ENCODE measurements at regions not wholly inside any gene's neighbourhood (a gene's known extent, or its start where the extent isn't known, plus 50 kb on each side); places are given as distances from the start of the nearest gene placed in this dataset.

GRCh38 chr1:82845866-82846265, 1045.1 kb downstream of the ADGRL2 start:
- H3K9me3 ChIP-seq (ENCODE audit: severe bottlenecking), result no peaks in the 10 kb centered on the region
- H3K4me3 ChIP-seq (ENCODE audit: severe bottlenecking), result no peak overlapping the region
- H3K4me1 ChIP-seq (ENCODE audit: insufficient read depth, poor library complexity, severe bottlenecking), result no peaks in the 10 kb centered on the region
- DNase-seq (ENCODE audit: low spot score) (no peak), ATAC-seq (ENCODE audit: low read depth) (no peak)
- H3K27ac ChIP-seq (ENCODE audit: poor library complexity, severe bottlenecking), result no peak overlapping the region
- no peaks in the 10 kb centered on the region for H3K36me3 ChIP-seq (ENCODE audit: low read depth)
- no peaks in the 10 kb centered on the region for H3K27me3 ChIP-seq (ENCODE audit: insufficient read depth, poor library complexity, severe bottlenecking)
- TF ChIP-seq, protein P1, sequence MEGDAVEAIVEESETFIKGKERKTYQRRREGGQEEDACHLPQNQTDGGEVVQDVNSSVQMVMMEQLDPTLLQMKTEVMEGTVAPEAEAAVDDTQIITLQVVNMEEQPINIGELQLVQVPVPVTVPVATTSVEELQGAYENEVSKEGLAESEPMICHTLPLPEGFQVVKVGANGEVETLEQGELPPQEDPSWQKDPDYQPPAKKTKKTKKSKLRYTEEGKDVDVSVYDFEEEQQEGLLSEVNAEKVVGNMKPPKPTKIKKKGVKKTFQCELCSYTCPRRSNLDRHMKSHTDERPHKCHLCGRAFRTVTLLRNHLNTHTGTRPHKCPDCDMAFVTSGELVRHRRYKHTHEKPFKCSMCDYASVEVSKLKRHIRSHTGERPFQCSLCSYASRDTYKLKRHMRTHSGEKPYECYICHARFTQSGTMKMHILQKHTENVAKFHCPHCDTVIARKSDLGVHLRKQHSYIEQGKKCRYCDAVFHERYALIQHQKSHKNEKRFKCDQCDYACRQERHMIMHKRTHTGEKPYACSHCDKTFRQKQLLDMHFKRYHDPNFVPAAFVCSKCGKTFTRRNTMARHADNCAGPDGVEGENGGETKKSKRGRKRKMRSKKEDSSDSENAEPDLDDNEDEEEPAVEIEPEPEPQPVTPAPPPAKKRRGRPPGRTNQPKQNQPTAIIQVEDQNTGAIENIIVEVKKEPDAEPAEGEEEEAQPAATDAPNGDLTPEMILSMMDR (IDR thresholded peaks at IDR 0.05; ENCODE audit: poor library complexity, severe bottlenecking), result no peak

GRCh38 chr1:82844911-82845827, 1044.4 kb downstream of the ADGRL2 start:
- H3K4me3 ChIP-seq (ENCODE audit: severe bottlenecking), result no peak overlapping the region
- no peaks in the 10 kb centered on the region for H3K4me1 ChIP-seq (ENCODE audit: insufficient read depth, poor library complexity, severe bottlenecking)
- no peak overlapping the region for H3K27ac ChIP-seq (ENCODE audit: poor library complexity, severe bottlenecking)
- DNase-seq (ENCODE audit: low spot score), result no peak
- H3K27me3 ChIP-seq (ENCODE audit: insufficient read depth, poor library complexity, severe bottlenecking), result no peaks in the 10 kb centered on the region
- H3K9me3 ChIP-seq (ENCODE audit: severe bottlenecking), result no peaks in the 10 kb centered on the region
- no peaks in the 10 kb centered on the region for H3K36me3 ChIP-seq (ENCODE audit: low read depth)
- ATAC-seq (ENCODE audit: low read depth), result no peak
- TF ChIP-seq, protein P1 (IDR thresholded peaks at IDR 0.05; ENCODE audit: poor library complexity, severe bottlenecking), result no peak

- H3K4me1 ChIP-seq (ENCODE audit: insufficient read depth, poor library complexity, severe bottlenecking), result no peaks in the 10 kb centered on the region
- DNase-seq (ENCODE audit: low spot score) (no peak), ATAC-seq (ENCODE audit: low read depth) (no peak)
- no peak overlapping the region for H3K4me3 ChIP-seq (ENCODE audit: severe bottlenecking)
- H3K27me3 ChIP-seq (ENCODE audit: insufficient read depth, poor library complexity, severe bottlenecking), result no peaks in the 10 kb centered on the region
- no peaks in the 10 kb centered on the region for H3K36me3 ChIP-seq (ENCODE audit: low read depth)
- TF ChIP-seq, protein P1 (IDR thresholded peaks at IDR 0.05; ENCODE audit: poor library complexity, severe bottlenecking), result no peak
- no peaks in the 10 kb centered on the region for H3K9me3 ChIP-seq (ENCODE audit: severe bottlenecking)
- no peak overlapping the region for H3K27ac ChIP-seq (ENCODE audit: poor library complexity, severe bottlenecking)
Measured at GRCh38 chr1:82844447-82844846, 1043.7 kb downstream of the ADGRL2 start.

DNA sequence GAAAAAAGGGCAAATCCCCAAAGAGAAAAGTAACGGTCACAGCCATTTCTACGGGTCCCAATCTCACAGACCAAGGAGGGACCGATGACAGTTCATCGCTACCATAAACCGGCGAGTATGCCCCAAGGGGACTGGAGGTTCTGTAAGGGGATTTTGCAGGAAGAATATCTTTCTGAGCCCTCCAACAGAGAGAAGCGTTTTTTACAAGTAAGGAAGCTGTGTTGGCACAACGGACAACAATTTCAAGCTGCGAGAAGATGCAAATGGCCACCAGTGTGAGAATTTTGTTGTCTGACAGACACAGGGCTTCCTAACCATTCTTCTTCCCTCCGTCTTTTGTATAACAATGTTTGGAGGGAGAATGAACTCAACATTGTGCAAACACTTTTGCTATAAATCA, 1043.1 kb downstream of the ADGRL2 start:
- Histone ChIP-seq H3K27me3 (ENCODE audit: insufficient read depth, poor library complexity, severe bottlenecking) (no peaks in the 10 kb centered on the region), H3K36me3 (ENCODE audit: low read depth) (no peaks in the 10 kb centered on the region), H3K4me3 (ENCODE audit: severe bottlenecking) (no peak overlapping the region), H3K4me1 (ENCODE audit: insufficient read depth, poor library complexity, severe bottlenecking) (no peaks in the 10 kb centered on the region), H3K27ac (ENCODE audit: poor library complexity, severe bottlenecking) (no peak overlapping the region), H3K9me3 (ENCODE audit: severe bottlenecking) (no peaks in the 10 kb centered on the region)
- no peak for DNase-seq (ENCODE audit: low spot score)
- TF ChIP-seq, protein P1 (IDR thresholded peaks at IDR 0.05; ENCODE audit: poor library complexity, severe bottlenecking), result no peak
- ATAC-seq (ENCODE audit: low read depth), result no peak

DNA sequence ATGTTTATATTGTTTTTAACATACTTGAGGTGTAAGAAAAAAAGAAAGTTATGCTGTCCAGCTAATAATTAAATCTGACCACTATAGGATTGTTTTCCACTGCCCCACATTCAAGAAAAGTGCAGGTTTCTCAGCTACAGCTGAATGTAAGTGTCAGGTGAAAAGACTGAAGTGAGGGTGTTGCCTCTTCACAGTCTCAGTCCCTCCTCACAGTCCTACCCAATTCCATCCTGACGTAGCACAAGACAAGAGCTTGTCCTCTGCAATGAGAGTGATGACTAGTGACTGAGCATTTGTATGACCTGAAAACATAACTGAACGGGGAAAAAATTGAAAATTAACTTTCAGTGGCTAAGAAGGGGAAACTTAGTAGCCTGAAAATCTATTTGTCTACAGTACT, 1039.5 kb downstream of the ADGRL2 start:
- DNase-seq (ENCODE audit: low spot score) (no peak), ATAC-seq (ENCODE audit: low read depth) (no peak)
- no peaks in the 10 kb centered on the region for H3K4me1 ChIP-seq (ENCODE audit: insufficient read depth, poor library complexity, severe bottlenecking)
- H3K36me3 ChIP-seq (ENCODE audit: low read depth), result no peaks in the 10 kb centered on the region
- no peak overlapping the region for H3K27ac ChIP-seq (ENCODE audit: poor library complexity, severe bottlenecking)
- no peaks in the 10 kb centered on the region for H3K9me3 ChIP-seq (ENCODE audit: severe bottlenecking)
- no peaks in the 10 kb centered on the region for H3K27me3 ChIP-seq (ENCODE audit: insufficient read depth, poor library complexity, severe bottlenecking)
- H3K4me3 ChIP-seq (ENCODE audit: severe bottlenecking), result no peak overlapping the region
- TF ChIP-seq, protein P1 (IDR thresholded peaks at IDR 0.05; ENCODE audit: poor library complexity, severe bottlenecking), result no peak
